AG04450 (cell line): ENCODE measurements at regions not wholly inside any gene's neighbourhood (a gene's known extent, or its start where the extent isn't known, plus 50 kb on each side); places are given as distances from the start of the nearest gene placed in this dataset.

Experiments used
- CTCF ChIA-PET: fragments of 300-600, 350-600 bp; formaldehyde crosslinking; extraction: SDS; loops from one replicate; lab custom pipeline; 2022; ENCODE audit warnings: antibody characterized with exemption, inconsistent platforms; lab: Charles Lee
- POLR2A ChIA-PET: fragments of 350-600 bp; formaldehyde crosslinking; extraction: SDS; loops from one replicate; lab custom pipeline; 2021; ENCODE audit warnings: antibody characterized with exemption, inconsistent platforms; lab: Yijun Ruan, JAX
- DNase-seq: peaks from one replicate; pipeline ENCODE4 v3.0.0-alpha.2; 2011; ENCODE audit warnings: low read depth, low spot score
- H3K27ac ChIP-seq: one replicate; pipeline ENCODE4 v1.5.1; 2012; ENCODE audit warnings: low read depth, low read length, control low read depth
- H3K27me3 ChIP-seq: one replicate; pipeline ENCODE4 v1.6.0; 2012; ENCODE audit warnings: low read length; ENCODE audit not compliant: control insufficient read depth, insufficient read depth
- H3K4me3 ChIP-seq: 2 replicates; pipeline ENCODE4 v1.5.1; 2011; ENCODE audit warnings: mild to moderate bottlenecking, low read depth, low read length, control low read depth
- H3K9me3 ChIP-seq: 2 replicates; pipeline ENCODE4 v1.5.1; 2012; ENCODE audit warnings: low read length; ENCODE audit not compliant: control insufficient read depth, insufficient read depth
- CTCF ChIP-seq: IDR thresholded peaks from 2 replicates; pipeline ENCODE4 v1.5.1; 2011; ENCODE audit warnings: low read depth, low read length, control low read depth, inconsistent platforms

DNA sequence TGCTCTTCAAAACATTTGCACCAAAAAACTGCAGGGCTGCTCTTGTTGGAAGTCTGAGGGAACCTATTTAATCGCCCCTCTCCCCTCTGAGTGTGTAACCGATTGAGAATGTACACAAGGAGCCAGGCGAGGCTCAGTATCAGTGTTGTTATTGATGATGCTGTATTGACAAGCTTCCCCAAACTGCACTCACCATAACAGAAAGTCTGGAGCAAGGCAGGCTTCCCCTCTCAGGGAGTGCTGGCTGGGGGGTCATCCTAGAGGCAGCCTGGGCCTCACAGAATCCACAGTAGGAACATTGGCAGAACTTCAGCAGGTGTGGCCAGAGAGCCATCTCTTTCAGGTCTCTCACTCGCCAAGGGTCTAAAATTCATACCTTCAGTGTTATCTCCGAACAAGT is 58.1 kb upstream of the TUNAR start:
- H3K27ac ChIP-seq, result no peak overlapping the region
- no peak overlapping the region for H3K4me3 ChIP-seq
- H3K9me3 ChIP-seq, result no peaks in the 10 kb centered on the region
- ChIA-PET POLR2A (no interaction called here), CTCF (no interaction called here)
- no peak for TF ChIP-seq CTCF
- no peak for DNase-seq
- H3K27me3 ChIP-seq, result no peaks in the 10 kb centered on the region

DNA sequence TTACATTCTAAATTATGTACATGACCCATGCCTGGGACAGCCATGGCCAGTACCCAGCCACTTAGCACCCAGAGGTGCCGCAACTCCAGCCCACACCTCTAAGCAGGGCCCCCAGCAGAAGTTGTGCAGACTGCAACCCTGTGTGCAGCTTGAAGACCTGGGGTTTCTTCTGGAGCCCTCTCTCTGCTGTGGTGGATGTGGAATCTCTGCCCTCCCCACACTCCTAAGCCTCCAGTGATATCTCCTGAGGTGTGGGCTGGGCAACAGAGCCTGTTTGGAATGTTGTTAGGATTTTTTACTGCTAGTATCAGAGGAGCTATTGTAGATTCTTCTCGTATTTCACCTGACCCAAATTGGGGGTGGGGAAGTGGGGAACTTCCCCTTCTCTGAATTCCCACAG is 59.4 kb upstream of the TUNAR start:
- no peak overlapping the region for H3K4me3 ChIP-seq
- ChIA-PET CTCF (no interaction called here), POLR2A (no interaction called here)
- DNase-seq, result no peak
- no peak overlapping the region for H3K27ac ChIP-seq
- TF ChIP-seq CTCF, result no peak
- H3K27me3 ChIP-seq, result no peaks in the 10 kb centered on the region
- no peaks in the 10 kb centered on the region for H3K9me3 ChIP-seq

DNA sequence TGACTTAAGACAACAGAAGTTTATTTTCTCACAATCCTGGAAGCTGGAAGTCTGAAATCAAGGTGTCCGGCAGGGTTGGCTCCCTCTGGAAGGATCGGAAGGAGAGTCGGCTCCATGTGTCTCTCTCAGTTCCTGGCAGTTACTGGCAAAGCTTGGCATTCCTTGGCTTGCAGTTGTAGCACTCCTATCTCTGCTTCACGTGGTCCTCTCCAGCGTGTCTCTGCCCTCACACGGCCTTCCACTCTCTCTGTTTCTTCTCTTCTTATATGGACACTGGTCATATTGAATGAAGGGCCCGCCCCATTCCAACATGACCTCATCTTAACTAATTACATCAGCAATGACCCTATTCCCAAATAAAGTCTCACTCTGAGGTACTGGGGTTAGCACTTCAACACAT is 60.1 kb upstream of the TUNAR start:
- ChIA-PET POLR2A (no interaction called here), CTCF (no interaction called here)
- H3K4me3 ChIP-seq, result no peak overlapping the region
- DNase-seq, result no peak
- no peak overlapping the region for H3K27ac ChIP-seq
- TF ChIP-seq CTCF, result no peak
- H3K27me3 ChIP-seq, result no peaks in the 10 kb centered on the region
- no peaks in the 10 kb centered on the region for H3K9me3 ChIP-seq

- no peak for DNase-seq
- no peaks in the 10 kb centered on the region for H3K27me3 ChIP-seq
- H3K27ac ChIP-seq, result no peak overlapping the region
- no peaks in the 10 kb centered on the region for H3K9me3 ChIP-seq
- ChIA-PET CTCF (no interaction called here), POLR2A (no interaction called here)
- TF ChIP-seq CTCF, result no peak
- H3K4me3 ChIP-seq, result no peak overlapping the region
Observed at GRCh38 chr14:95815226-95815690, 61.4 kb upstream of the TUNAR start.

DNA sequence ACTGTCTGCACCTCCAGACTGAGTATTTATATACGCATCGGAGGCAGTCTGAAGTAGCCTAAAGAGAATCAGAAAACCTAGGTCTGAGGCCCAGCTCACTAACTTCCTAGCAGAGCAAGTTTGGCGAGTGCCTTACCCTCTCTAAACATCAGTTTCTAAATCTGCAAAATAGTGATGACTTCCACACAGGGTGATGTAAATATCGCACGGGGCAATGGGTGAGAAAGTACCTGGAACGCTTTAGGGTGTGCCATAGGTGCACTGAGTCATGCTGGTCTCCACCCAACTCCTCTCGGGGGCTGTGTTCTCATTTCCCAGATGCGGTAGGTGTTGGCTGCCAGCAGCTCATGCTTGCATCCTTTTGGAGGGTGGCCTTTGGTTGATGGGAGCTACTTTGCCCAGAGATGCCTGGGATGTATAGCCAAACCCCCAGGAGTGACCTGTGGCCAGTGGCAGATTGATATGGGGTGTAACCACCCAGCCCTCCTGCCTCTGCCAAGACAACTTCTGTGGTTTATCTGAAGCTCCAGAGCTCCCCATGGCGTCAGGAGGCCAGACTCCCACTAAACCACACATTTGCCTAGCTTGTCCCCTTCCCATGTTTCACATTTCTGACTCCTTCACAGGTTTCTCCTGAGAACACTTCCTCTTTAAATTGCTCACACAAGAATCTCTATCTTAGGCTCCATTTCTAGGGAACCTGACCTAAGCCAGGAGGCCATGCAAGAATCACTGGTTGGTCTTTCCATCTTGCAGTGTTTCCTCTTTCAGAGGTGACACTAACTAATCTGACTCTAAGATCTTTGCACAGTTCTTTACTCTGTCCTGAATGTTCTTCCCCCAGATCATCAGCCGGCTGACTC is 62.0 kb upstream of the TUNAR start:
- ChIA-PET CTCF (no interaction called here), POLR2A (no interaction called here)
- no peak for TF ChIP-seq CTCF
- Histone ChIP-seq H3K27me3 (no peaks in the 10 kb centered on the region), H3K9me3 (no peaks in the 10 kb centered on the region), H3K4me3 (no peak overlapping the region), H3K27ac (no peak overlapping the region)
- no peak for DNase-seq
